ENCODE measurements at regions not wholly inside any gene's neighbourhood (a gene's known extent, or its start where the extent isn't known, plus 50 kb on each side); places are given as distances from the start of the nearest gene placed in this dataset.
A peak's percentile ranks its signal among the peaks of the same experiment; 100 is the strongest.
"Not testable (repeated sequence)": the region's sequence is repeated elsewhere in the genome, so short reads cannot be mapped to it uniquely, and the experiment has no call there.

GRCh38 chr7:76839879-76840278 lies 192.3 kb downstream of the SPDYE17 start:
- H3K27me3 ChIP-seq (replicated peaks in 1 of 7); H3K36me3 ChIP-seq; DNase-seq; H3K4me3 ChIP-seq; H3K27ac ChIP-seq; H3K4me1 ChIP-seq; intact Hi-C loops (cut with DNase I; ENCODE audit: low total_unique reads): not testable (repeated sequence)
- peaks cover 2 to 33% (median 21%) of the 10 kb centered on the region in 8 donors for H3K9me3 ChIP-seq
- WGBS, 5 donors = 73 to 94% (median 86%) methylated on average over 3 of the region's 3 CpGs

GRCh38 chr7:76839214-76839613 lies 192.9 kb downstream of the SPDYE17 start:
- DNase-seq; H3K27me3 ChIP-seq (replicated peaks in 1 of 7); H3K36me3 ChIP-seq; H3K4me3 ChIP-seq; intact Hi-C loops (cut with DNase I; ENCODE audit: low total_unique reads); H3K4me1 ChIP-seq; H3K27ac ChIP-seq: not testable (repeated sequence)
- 62 to 86% (median 72%) methylated on average over 1 of the region's 1 CpG for WGBS, 5 donors
- H3K9me3 ChIP-seq = peaks cover 2 to 33% (median 21%) of the 10 kb centered on the region in 8 donors

- H3K4me1 ChIP-seq; H3K27ac ChIP-seq; intact Hi-C loops (cut with DNase I; ENCODE audit: low total_unique reads); DNase-seq; H3K36me3 ChIP-seq; H3K4me3 ChIP-seq; H3K27me3 ChIP-seq (replicated peaks in 1 of 7): not testable (repeated sequence)
- H3K9me3 ChIP-seq = peaks cover 2 to 33% (median 21%) of the 10 kb centered on the region in 8 donors
- 61 to 83% (median 74%) methylated on average over 1 of the region's 1 CpG for WGBS, 5 donors
These were observed 193.8 kb downstream of the SPDYE17 start for GRCh38 chr7:76838357-76838756.

- H3K9me3 ChIP-seq; H3K36me3 ChIP-seq; H3K4me3 ChIP-seq; H3K4me1 ChIP-seq; DNase-seq; H3K27me3 ChIP-seq (replicated peaks in 1 of 7); H3K27ac ChIP-seq; intact Hi-C loops (cut with DNase I; ENCODE audit: low total_unique reads): not testable (repeated sequence)
- 87 to 99% (median 97%) methylated on average over 3 of the region's 3 CpGs for WGBS, 5 donors
These were observed 202.2 kb upstream of the POMZP3 start for GRCh38 chr7:76829233-76829632.

- intact Hi-C loops (cut with DNase I; ENCODE audit: low total_unique reads); H3K27ac ChIP-seq: not testable (repeated sequence)
- 95 to 100% (median 96%) methylated on average over 4 of the region's 4 CpGs for WGBS, 5 donors
These were observed 199.1 kb upstream of the POMZP3 start for GRCh38 chr7:76826181-76826580.

DNA sequence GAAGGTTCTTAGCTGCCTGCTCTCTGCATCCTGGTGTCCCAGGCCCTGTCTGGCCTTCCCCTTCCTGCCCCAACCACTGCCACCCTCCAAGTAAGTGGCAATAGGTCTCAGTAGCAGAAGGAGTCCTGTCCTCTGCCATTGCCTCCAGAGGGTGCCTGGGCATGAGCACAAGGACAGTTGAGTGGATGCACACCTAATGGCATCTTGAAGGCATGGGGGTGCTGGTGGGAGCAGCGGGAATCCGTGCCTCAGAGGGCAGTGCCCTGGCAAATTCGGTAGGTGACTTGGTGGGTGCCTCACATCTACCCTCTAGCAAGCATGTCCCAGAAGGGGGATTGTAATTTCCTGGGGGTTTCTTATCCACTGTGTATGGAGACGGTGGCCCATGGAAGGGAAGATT lies 182.8 kb upstream of the POMZP3 start:
- DNase-seq; intact Hi-C loops (cut with DNase I; ENCODE audit: low total_unique reads); H3K4me3 ChIP-seq; H3K27ac ChIP-seq; H3K4me1 ChIP-seq; H3K36me3 ChIP-seq; H3K9me3 ChIP-seq; H3K27me3 ChIP-seq (replicated peaks in 1 of 7): not testable (repeated sequence)
- 94 to 100% (median 95%) methylated on average over 4 of the region's 4 CpGs for WGBS, 5 donors

More at GRCh38 chr7:76826181-76826580, 199.1 kb upstream of the POMZP3 start:
- H3K9me3 ChIP-seq; H3K27me3 ChIP-seq (replicated peaks in 1 of 7); H3K4me1 ChIP-seq; H3K4me3 ChIP-seq; H3K36me3 ChIP-seq; DNase-seq: not testable (repeated sequence)

DNA sequence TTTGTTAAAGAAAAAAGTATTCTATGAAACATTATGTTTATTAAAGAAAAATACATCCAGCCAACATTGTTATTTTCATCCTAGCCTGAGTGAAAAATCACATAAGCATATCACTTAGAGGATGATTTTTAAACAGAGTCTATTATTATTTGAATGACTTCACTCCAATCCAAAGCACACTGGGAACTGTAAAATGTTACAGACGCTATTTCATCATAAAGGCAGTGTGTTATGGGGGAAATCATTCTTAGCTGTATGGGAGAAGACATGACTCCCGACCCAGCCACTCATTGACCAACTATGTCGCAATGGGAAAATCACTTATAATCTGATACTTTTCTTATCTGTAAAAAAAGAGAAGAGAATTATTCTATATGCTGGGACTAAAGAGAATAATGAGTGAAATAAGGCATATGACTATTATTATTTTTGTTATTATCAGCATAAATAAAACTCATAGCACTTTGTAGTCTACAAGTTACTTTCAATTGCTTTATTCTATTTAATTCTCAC lies 180.6 kb upstream of the POMZP3 start:
- intact Hi-C loops (cut with DNase I; ENCODE audit: low total_unique reads); H3K36me3 ChIP-seq; H3K4me1 ChIP-seq; DNase-seq; H3K4me3 ChIP-seq; H3K27me3 ChIP-seq (replicated peaks in 1 of 7); H3K9me3 ChIP-seq; H3K27ac ChIP-seq: not testable (repeated sequence)
- WGBS, 5 donors = 70 to 95% (median 74%) methylated on average over 3 of the region's 3 CpGs

DNA sequence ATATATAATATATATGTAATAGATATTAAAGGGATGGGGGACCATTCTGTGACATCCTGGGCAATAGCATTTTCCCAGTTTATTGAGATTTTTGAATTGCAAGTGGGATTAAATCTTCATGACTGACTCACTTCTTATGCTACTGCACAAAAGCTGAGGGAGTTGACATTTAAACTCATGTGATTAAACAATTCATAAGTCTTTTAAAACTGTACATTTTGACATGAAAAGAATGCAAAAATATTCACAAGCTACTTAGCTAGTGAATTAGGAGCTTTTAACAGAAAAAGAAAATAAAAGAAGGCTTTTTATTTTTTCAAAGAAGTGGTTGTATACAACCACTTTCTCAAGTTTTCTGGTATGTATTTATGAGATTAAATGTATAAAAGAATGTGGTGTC lies 179.4 kb upstream of the POMZP3 start:
- H3K27ac ChIP-seq = peak overlapping the region in 5 of 8 donors; percentile 21 to 73 (median 37)
- H3K27me3 ChIP-seq (replicated peaks in 1 of 7); H3K4me3 ChIP-seq; H3K9me3 ChIP-seq; intact Hi-C loops (cut with DNase I; ENCODE audit: low total_unique reads); H3K36me3 ChIP-seq; H3K4me1 ChIP-seq; DNase-seq: not testable (repeated sequence)

GRCh38 chr7:76806010-76806409 lies 178.9 kb upstream of the POMZP3 start:
- H3K4me3 ChIP-seq = not testable (repeated sequence)
- WGBS, 5 donors = 57 to 71% (median 61%) methylated on average over 5 to 6 of the region's 6 CpGs

GRCh38 chr7:76805262-76805661 lies 178.2 kb upstream of the POMZP3 start:
- H3K27ac ChIP-seq = peak overlapping the region in 4 of 8 donors; percentile 21 to 73 (median 51)
- H3K36me3 ChIP-seq; H3K4me3 ChIP-seq; H3K4me1 ChIP-seq; H3K9me3 ChIP-seq; H3K27me3 ChIP-seq (replicated peaks in 1 of 7); DNase-seq; intact Hi-C loops (cut with DNase I; ENCODE audit: low total_unique reads): not testable (repeated sequence)
- 34 to 69% (median 40%) methylated on average over 1 of the region's 1 CpG for WGBS, 5 donors

More at GRCh38 chr7:76806010-76806409, 178.9 kb upstream of the POMZP3 start:
- H3K36me3 ChIP-seq; H3K27me3 ChIP-seq (replicated peaks in 1 of 7); DNase-seq; intact Hi-C loops (cut with DNase I; ENCODE audit: low total_unique reads); H3K9me3 ChIP-seq; H3K4me1 ChIP-seq: not testable (repeated sequence)
- peak overlapping the region in 5 of 8 donors; percentile 21 to 73 (median 37) for H3K27ac ChIP-seq

GRCh38 chr7:76797639-76798038 lies 170.6 kb upstream of the POMZP3 start:
- H3K27ac ChIP-seq; H3K36me3 ChIP-seq; H3K9me3 ChIP-seq; intact Hi-C loops (cut with DNase I; ENCODE audit: low total_unique reads); H3K4me1 ChIP-seq; DNase-seq; H3K27me3 ChIP-seq (replicated peaks in 1 of 7); H3K4me3 ChIP-seq: not testable (repeated sequence)
- WGBS, 5 donors = 13 to 72% (median 65%) methylated on average over 1 of the region's 1 CpG

- H3K4me3 ChIP-seq; H3K4me1 ChIP-seq; H3K36me3 ChIP-seq; H3K27ac ChIP-seq; intact Hi-C loops (cut with DNase I; ENCODE audit: low total_unique reads); H3K9me3 ChIP-seq; DNase-seq; H3K27me3 ChIP-seq (replicated peaks in 1 of 7): not testable (repeated sequence)
These were observed 153.6 kb upstream of the POMZP3 start for GRCh38 chr7:76780693-76781092.
